KMS-11 (cell line): ENCODE measurements at regions not wholly inside any gene's neighbourhood (a gene's known extent, or its start where the extent isn't known, plus 50 kb on each side); places are given as distances from the start of the nearest gene placed in this dataset.

Experiments used
- H2AFZ ChIP-seq: fragments of 200-600 bp; sonication (generic); 2 replicates; pipeline ENCODE4 v1.6.1; 2016; ENCODE audit warnings: antibody characterized with exemption, mixed run types, low read depth
- H3K27ac ChIP-seq: fragments of 200-600 bp; sonication (generic); 2 replicates; pipeline ENCODE4 v1.6.1; 2016; ENCODE audit warnings: mild to moderate bottlenecking, mixed run types
- H3K27me3 ChIP-seq: fragments of 200-600 bp; sonication (generic); 2 replicates; pipeline ENCODE4 v1.6.1; 2017; ENCODE audit warnings: mild to moderate bottlenecking, low read depth, mixed run types, moderate library complexity; ENCODE audit not compliant: insufficient read depth
- H3K36me3 ChIP-seq: fragments of 200-600 bp; sonication (generic); 2 replicates; pipeline ENCODE4 v1.6.1; 2017; ENCODE audit warnings: mild to moderate bottlenecking, mixed run types; ENCODE audit not compliant: insufficient read depth
- H3K4me1 ChIP-seq: fragments of 200-600 bp; sonication (generic); 2 replicates; pipeline ENCODE4 v1.6.1; 2016; ENCODE audit warnings: mild to moderate bottlenecking, low read depth, mixed run types; ENCODE audit not compliant: poor library complexity, severe bottlenecking
- H3K4me2 ChIP-seq: fragments of 200-600 bp; sonication (generic); 2 replicates; pipeline ENCODE4 v1.7.0; 2016; ENCODE audit warnings: mild to moderate bottlenecking, mixed run types
- H3K4me3 ChIP-seq: fragments of 200-600 bp; sonication (generic); IDR thresholded peaks from 2 replicates; pipeline ENCODE4 v1.6.1; 2017; ENCODE audit warnings: low read depth, low read length, mixed read lengths; ENCODE audit not compliant: insufficient read depth
- H3K79me2 ChIP-seq: fragments of 200-600 bp; sonication (generic); 2 replicates; pipeline ENCODE4 v1.6.1; 2016; ENCODE audit warnings: low read depth, mixed run types; ENCODE audit not compliant: insufficient read depth
- H3K9ac ChIP-seq: fragments of 200-600 bp; sonication (generic); 2 replicates; pipeline ENCODE4 v1.6.1; 2016; ENCODE audit warnings: mild to moderate bottlenecking, mixed run types
- H4K20me1 ChIP-seq: fragments of 200-600 bp; sonication (generic); 2 replicates; pipeline ENCODE4 v1.6.1; 2016; ENCODE audit warnings: mild to moderate bottlenecking, mixed run types; ENCODE audit not compliant: insufficient read depth
- CTCF ChIP-seq: fragments of 200-600 bp; sonication (generic); conservative IDR thresholded peaks from 2 replicates; pipeline ENCODE4 v1.6.1; 2017; ENCODE audit warnings: low read depth, mild to moderate bottlenecking, antibody characterized with exemption, low read length, moderate library complexity, mixed read lengths

GRCh38 chr14:22314183-22314820 lies 274.7 kb downstream of the DAD1 start:
- H3K9ac ChIP-seq, result no peak overlapping the region
- no peaks in the 10 kb centered on the region for H3K27me3 ChIP-seq
- H3K27ac ChIP-seq, result no peak overlapping the region
- H3K79me2 ChIP-seq, result no peaks in the 10 kb centered on the region
- peak; percentile 72 for TF ChIP-seq CTCF
- no peak overlapping the region for H3K4me2 ChIP-seq
- no peak overlapping the region for H2AFZ ChIP-seq
- no peak overlapping the region for H3K4me3 ChIP-seq
- no peaks in the 10 kb centered on the region for H3K36me3 ChIP-seq
- no peaks in the 10 kb centered on the region for H3K4me1 ChIP-seq
- no peaks in the 10 kb centered on the region for H4K20me1 ChIP-seq

GRCh38 chr14:22313172-22313801 lies 275.7 kb downstream of the DAD1 start:
- no peaks in the 10 kb centered on the region for H3K36me3 ChIP-seq
- H2AFZ ChIP-seq, result no peak overlapping the region
- no peak overlapping the region for H3K4me2 ChIP-seq
- no peak for TF ChIP-seq CTCF
- H3K27me3 ChIP-seq, result no peaks in the 10 kb centered on the region
- no peak overlapping the region for H3K4me3 ChIP-seq
- H3K27ac ChIP-seq, result no peak overlapping the region
- no peaks in the 10 kb centered on the region for H4K20me1 ChIP-seq
- no peak overlapping the region for H3K9ac ChIP-seq
- no peaks in the 10 kb centered on the region for H3K79me2 ChIP-seq
- H3K4me1 ChIP-seq, result no peaks in the 10 kb centered on the region

DNA sequence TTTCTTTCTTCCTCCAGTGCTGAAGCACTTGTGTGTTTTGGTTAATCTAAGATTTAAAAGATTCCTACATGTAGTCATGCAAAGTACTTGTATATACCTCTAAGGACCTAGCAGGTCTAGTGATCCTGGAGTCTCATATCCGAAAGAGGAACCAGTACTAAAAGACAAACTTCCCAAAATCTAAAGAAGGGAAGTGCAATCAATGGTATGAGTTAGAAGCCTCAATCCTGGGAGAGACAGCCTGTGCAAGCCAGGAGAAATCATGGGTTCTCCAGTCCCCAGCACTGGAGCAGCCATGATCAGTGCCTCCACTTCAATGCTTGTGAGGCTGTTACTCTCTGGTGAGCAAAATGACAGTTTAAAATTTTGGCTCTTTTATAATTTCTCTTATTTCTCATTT lies 277.4 kb downstream of the DAD1 start:
- no peaks in the 10 kb centered on the region for H3K79me2 ChIP-seq
- H4K20me1 ChIP-seq, result no peaks in the 10 kb centered on the region
- no peak overlapping the region for H3K9ac ChIP-seq
- H3K4me2 ChIP-seq, result no peak overlapping the region
- H3K27me3 ChIP-seq, result no peaks in the 10 kb centered on the region
- no peak for TF ChIP-seq CTCF
- no peaks in the 10 kb centered on the region for H3K36me3 ChIP-seq
- no peak overlapping the region for H3K27ac ChIP-seq
- no peak overlapping the region for H3K4me3 ChIP-seq
- no peaks in the 10 kb centered on the region for H3K4me1 ChIP-seq
- H2AFZ ChIP-seq, result no peak overlapping the region

GRCh38 chr14:22305607-22306006 lies 283.4 kb downstream of the DAD1 start:
- Histone ChIP-seq H3K4me3 (no peak overlapping the region), H3K36me3 (no peaks in the 10 kb centered on the region), H3K4me1 (no peaks in the 10 kb centered on the region), H3K9ac (no peak overlapping the region), H3K27ac (no peak overlapping the region), H3K4me2 (no peak overlapping the region), H3K79me2 (no peaks in the 10 kb centered on the region), H3K27me3 (no peaks in the 10 kb centered on the region), H2AFZ (no peak overlapping the region), H4K20me1 (no peaks in the 10 kb centered on the region)
- TF ChIP-seq CTCF, result no peak
